ENCODE measurements at regions not wholly inside any gene's neighbourhood (a gene's known extent, or its start where the extent isn't known, plus 50 kb on each side); places are given as distances from the start of the nearest gene placed in this dataset.

DNA sequence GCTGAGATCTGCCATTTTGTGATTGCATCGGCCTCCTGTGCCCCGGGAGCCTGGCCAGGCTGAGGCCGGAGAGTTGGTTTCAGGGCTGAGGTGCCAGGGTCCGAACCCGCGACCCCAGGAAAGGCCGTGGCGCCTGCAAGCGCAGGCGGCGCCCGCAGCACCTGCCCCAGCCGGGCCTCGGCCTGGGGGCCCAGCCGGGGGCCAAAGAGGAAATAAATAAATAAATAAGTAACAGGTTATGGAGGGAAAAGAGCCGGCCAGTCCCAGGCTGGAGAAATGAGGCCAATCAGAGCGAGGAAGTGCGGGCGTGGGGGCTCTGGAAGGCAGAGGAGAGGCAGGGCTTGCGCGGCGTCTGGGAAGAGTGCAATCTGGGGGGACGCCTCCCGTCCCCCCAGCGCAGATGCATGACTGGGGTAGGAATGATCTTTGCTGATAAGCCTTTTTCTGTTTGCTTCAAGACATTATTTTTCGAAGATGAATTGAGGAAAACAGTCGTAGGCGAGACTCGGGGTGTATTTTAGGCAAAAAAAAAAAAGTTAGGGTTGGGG lies 145.6 kb upstream of the ZNF536 start:
- TF ChIP-seq, protein P1, sequence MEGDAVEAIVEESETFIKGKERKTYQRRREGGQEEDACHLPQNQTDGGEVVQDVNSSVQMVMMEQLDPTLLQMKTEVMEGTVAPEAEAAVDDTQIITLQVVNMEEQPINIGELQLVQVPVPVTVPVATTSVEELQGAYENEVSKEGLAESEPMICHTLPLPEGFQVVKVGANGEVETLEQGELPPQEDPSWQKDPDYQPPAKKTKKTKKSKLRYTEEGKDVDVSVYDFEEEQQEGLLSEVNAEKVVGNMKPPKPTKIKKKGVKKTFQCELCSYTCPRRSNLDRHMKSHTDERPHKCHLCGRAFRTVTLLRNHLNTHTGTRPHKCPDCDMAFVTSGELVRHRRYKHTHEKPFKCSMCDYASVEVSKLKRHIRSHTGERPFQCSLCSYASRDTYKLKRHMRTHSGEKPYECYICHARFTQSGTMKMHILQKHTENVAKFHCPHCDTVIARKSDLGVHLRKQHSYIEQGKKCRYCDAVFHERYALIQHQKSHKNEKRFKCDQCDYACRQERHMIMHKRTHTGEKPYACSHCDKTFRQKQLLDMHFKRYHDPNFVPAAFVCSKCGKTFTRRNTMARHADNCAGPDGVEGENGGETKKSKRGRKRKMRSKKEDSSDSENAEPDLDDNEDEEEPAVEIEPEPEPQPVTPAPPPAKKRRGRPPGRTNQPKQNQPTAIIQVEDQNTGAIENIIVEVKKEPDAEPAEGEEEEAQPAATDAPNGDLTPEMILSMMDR (IDR thresholded peaks at IDR 0.05; ENCODE audit: insufficient read depth, low read depth, low read length), result no peak
- TF ChIP-seq EZH2 (IDR thresholded peaks at IDR 0.05; ENCODE audit: insufficient read depth, low read length), result peak; percentile 75
